CD4-positive, alpha-beta T cell treated with Interleukin-6 for 4 hours (primary cell): ENCODE measurements at regions not wholly inside any gene's neighbourhood (a gene's known extent, or its start where the extent isn't known, plus 50 kb on each side); places are given as distances from the start of the nearest gene placed in this dataset.
"Not testable (repeated sequence)": the region's sequence is repeated elsewhere in the genome, so short reads cannot be mapped to it uniquely, and the experiment has no call there.

ENCODE experiments used
- DNase-seq: peaks from one replicate; pipeline ENCODE4 v3.0.0-alpha.2; 2020; ENCODE audit warnings: mixed read lengths

GRCh38 chr1:101587741-101588140 is 350.9 kb downstream of the S1PR1 start:
- DNase-seq: no peak

GRCh38 chr1:101588677-101589076 is 351.9 kb downstream of the S1PR1 start:
- DNase-seq: no peak

- no peak for DNase-seq
These were observed 356.0 kb downstream of the S1PR1 start for GRCh38 chr1:101592845-101593244.

- DNase-seq: no peak
These were observed 359.1 kb downstream of the S1PR1 start for GRCh38 chr1:101595881-101596374.

GRCh38 chr1:101600615-101601014 is 363.8 kb downstream of the S1PR1 start:
- not testable (repeated sequence) for DNase-seq

- no peak for DNase-seq
These were observed 366.9 kb downstream of the S1PR1 start for GRCh38 chr1:101603726-101604125.

GRCh38 chr1:101605878-101606277 is 369.1 kb downstream of the S1PR1 start:
- no peak for DNase-seq

GRCh38 chr1:101613546-101613945 is 376.7 kb downstream of the S1PR1 start:
- no peak for DNase-seq

- DNase-seq: no peak
These were observed 377.8 kb downstream of the OLFM3 start for GRCh38 chr1:101618900-101619299.

- no peak for DNase-seq
These were observed 364.0 kb downstream of the OLFM3 start for GRCh38 chr1:101632548-101633272.

GRCh38 chr1:101645810-101646209 is 350.9 kb downstream of the OLFM3 start:
- no peak for DNase-seq

- DNase-seq: no peak
These were observed 344.2 kb downstream of the OLFM3 start for GRCh38 chr1:101652484-101652883.

GRCh38 chr1:101653482-101653946 is 343.2 kb downstream of the OLFM3 start:
- DNase-seq: no peak

GRCh38 chr1:101664726-101665125 is 332.0 kb downstream of the OLFM3 start:
- DNase-seq: no peak

- no peak for DNase-seq
These were observed 329.0 kb downstream of the OLFM3 start for GRCh38 chr1:101667761-101668160.

- DNase-seq: no peak
These were observed 313.6 kb downstream of the OLFM3 start for GRCh38 chr1:101683136-101683535.

GRCh38 chr1:101683561-101683960 is 313.2 kb downstream of the OLFM3 start:
- no peak for DNase-seq

GRCh38 chr1:101697072-101697471 is 299.7 kb downstream of the OLFM3 start:
- DNase-seq: no peak

GRCh38 chr1:101698681-101699080 is 298.0 kb downstream of the OLFM3 start:
- DNase-seq: no peak

GRCh38 chr1:101704895-101705294 is 291.8 kb downstream of the OLFM3 start:
- no peak for DNase-seq

- DNase-seq: no peak
These were observed 290.4 kb downstream of the OLFM3 start for GRCh38 chr1:101706366-101706765.

GRCh38 chr1:101709721-101710120 is 287.0 kb downstream of the OLFM3 start:
- no peak for DNase-seq

- no peak for DNase-seq
These were observed 283.0 kb downstream of the OLFM3 start for GRCh38 chr1:101713760-101714159.

GRCh38 chr1:101723415-101723814 is 273.3 kb downstream of the OLFM3 start:
- no peak for DNase-seq

- no peak for DNase-seq
These were observed 268.7 kb downstream of the OLFM3 start for GRCh38 chr1:101728029-101728428.
